Mammary epithelial cell (primary cell): ENCODE measurements at regions not wholly inside any gene's neighbourhood (a gene's known extent, or its start where the extent isn't known, plus 50 kb on each side); places are given as distances from the start of the nearest gene placed in this dataset.

Experiments
- CTCF ChIP-seq, 2 donors: IDR thresholded peaks in 1 of 2; conservative IDR thresholded peaks in 1 of 2; 2 replicates each; pipeline ENCODE4 v1.5.1; 2011 to 2012; ENCODE audit warnings: inconsistent platforms in 2 of 2, low read length in 2 of 2, mild to moderate bottlenecking in 2 of 2, control low read depth in 1 of 2, low read depth in 1 of 2; ENCODE audit not compliant: insufficient read depth in 1 of 2; ENCODE audit errors: extremely low read depth in 1 of 2
- EZH2 ChIP-seq: IDR thresholded peaks from 2 replicates; pipeline ENCODE4 v1.6.1; 2012; ENCODE audit warnings: low read length, inconsistent platforms, borderline replicate concordance

- no peak for TF ChIP-seq CTCF (conservative IDR thresholded peaks at IDR 0.05 in 1 of 2, IDR thresholded peaks at IDR 0.05 in 1 of 2; ENCODE audit: extremely low read depth in 1 of 2, insufficient read depth in 1 of 2, low read depth in 1 of 2, low read length in 2 of 2)
- TF ChIP-seq EZH2, result no peak
These were observed 68.6 kb upstream of the IRX4 start for GRCh38 chr5:1951165-1951816.
